Kasumi-1 (cell line): ENCODE measurements at regions not wholly inside any gene's neighbourhood (a gene's known extent, or its start where the extent isn't known, plus 50 kb on each side); places are given as distances from the start of the nearest gene placed in this dataset.

ENCODE experiments used
- DNase-seq, 2 experiments: peaks; one replicate each; lab custom pipeline; 2025; lab: John Stamatoyannopoulos, UW

- DNase-seq = no peak
These were observed 192.5 kb upstream of the PPP2R2D start for GRCh38 chr10:131708225-131708880.

GRCh38 chr10:131710142-131710861 lies 190.5 kb upstream of the PPP2R2D start:
- DNase-seq = no peak

GRCh38 chr10:131722121-131722520 lies 178.7 kb upstream of the PPP2R2D start:
- DNase-seq = no peak

- DNase-seq = no peak
These were observed 178.1 kb upstream of the PPP2R2D start for GRCh38 chr10:131722525-131723264.

GRCh38 chr10:131723297-131724168 lies 177.3 kb upstream of the PPP2R2D start:
- no peak for DNase-seq

- no peak for DNase-seq
These were observed 176.7 kb upstream of the PPP2R2D start for GRCh38 chr10:131724169-131724545.

- no peak for DNase-seq
These were observed 175.8 kb upstream of the PPP2R2D start for GRCh38 chr10:131724891-131725580.

- no peak for DNase-seq
These were observed 175.2 kb upstream of the PPP2R2D start for GRCh38 chr10:131725581-131726069.

- DNase-seq = no peak
These were observed 174.5 kb upstream of the PPP2R2D start for GRCh38 chr10:131726076-131726880.

GRCh38 chr10:131726967-131727366 lies 173.8 kb upstream of the PPP2R2D start:
- no peak for DNase-seq

- no peak for DNase-seq
These were observed 173.2 kb upstream of the PPP2R2D start for GRCh38 chr10:131727560-131727959.

GRCh38 chr10:131728286-131729228 lies 172.3 kb upstream of the PPP2R2D start:
- no peak for DNase-seq

GRCh38 chr10:131729361-131729760 lies 171.4 kb upstream of the PPP2R2D start:
- no peak for DNase-seq

- DNase-seq = no peak
These were observed 170.7 kb upstream of the PPP2R2D start for GRCh38 chr10:131729938-131730660.

GRCh38 chr10:131730771-131731497 lies 169.9 kb upstream of the PPP2R2D start:
- no peak for DNase-seq

- no peak for DNase-seq
These were observed 168.8 kb upstream of the PPP2R2D start for GRCh38 chr10:131731780-131732630.

GRCh38 chr10:131732631-131733127 lies 168.1 kb upstream of the PPP2R2D start:
- DNase-seq = no peak
